NB4 (cell line): ENCODE measurements at regions not wholly inside any gene's neighbourhood (a gene's known extent, or its start where the extent isn't known, plus 50 kb on each side); places are given as distances from the start of the nearest gene placed in this dataset.

Experiments used
- CTCF ChIP-seq: IDR thresholded peaks from one replicate; pipeline ENCODE4 v1.5.1; 2012; ENCODE audit warnings: low read depth, low read length
- MAX ChIP-seq: IDR thresholded peaks from 2 replicates; pipeline ENCODE4 v1.6.1; 2011; ENCODE audit warnings: low read depth, low read length
- MYC ChIP-seq: IDR thresholded peaks from 2 replicates; pipeline ENCODE4 v1.6.1; 2011; ENCODE audit warnings: low read depth, low read length
- POLR2A ChIP-seq: IDR thresholded peaks from 2 replicates; pipeline ENCODE4 v1.6.1; 2011; ENCODE audit warnings: mild to moderate bottlenecking; ENCODE audit not compliant: insufficient read length; ENCODE audit errors: extremely low read depth

- TF ChIP-seq CTCF (no peak), POLR2A (no peak), MYC (no peak), MAX (no peak)
Observed at GRCh38 chr11:116314006-116314405, 458.8 kb downstream of the BUD13 start.
